Retinal pigment epithelial cell (primary cell): ENCODE measurements at regions not wholly inside any gene's neighbourhood (a gene's known extent, or its start where the extent isn't known, plus 50 kb on each side); places are given as distances from the start of the nearest gene placed in this dataset.

Experiments
- DNase-seq: peaks from one replicate; pipeline ENCODE4 v3.0.0-alpha.2; 2010; ENCODE audit warnings: low read depth
- H3K4me3 ChIP-seq: 2 replicates; pipeline ENCODE4 v1.5.1; 2011; ENCODE audit warnings: mild to moderate bottlenecking, low read length, control low read depth, moderate library complexity
- CTCF ChIP-seq: conservative IDR thresholded peaks from 2 replicates; pipeline ENCODE4 v1.5.1; 2011; ENCODE audit warnings: low read depth, low read length, control low read depth, inconsistent platforms

- TF ChIP-seq CTCF, result no peak
- DNase-seq, result no peak
- H3K4me3 ChIP-seq, result no peak overlapping the region
Observed at GRCh38 chr2:142665241-142665640, 212.2 kb upstream of the KYNU start.

GRCh38 chr2:142650601-142651000, 226.9 kb upstream of the KYNU start:
- DNase-seq, result no peak
- TF ChIP-seq CTCF, result no peak
- no peak overlapping the region for H3K4me3 ChIP-seq

- DNase-seq, result no peak
- no peak overlapping the region for H3K4me3 ChIP-seq
- TF ChIP-seq CTCF, result no peak
Observed at GRCh38 chr2:142649581-142649980, 227.9 kb upstream of the KYNU start.

GRCh38 chr2:142642650-142643049, 234.8 kb upstream of the KYNU start:
- no peak for TF ChIP-seq CTCF
- no peak for DNase-seq
- no peak overlapping the region for H3K4me3 ChIP-seq

- H3K4me3 ChIP-seq, result no peak overlapping the region
- no peak for DNase-seq
- no peak for TF ChIP-seq CTCF
Observed at GRCh38 chr2:142629193-142629592, 248.3 kb upstream of the KYNU start.

GRCh38 chr2:142621287-142621686, 256.2 kb upstream of the KYNU start:
- DNase-seq, result no peak
- H3K4me3 ChIP-seq, result no peak overlapping the region
- no peak for TF ChIP-seq CTCF

GRCh38 chr2:142617461-142617860, 260.0 kb upstream of the KYNU start:
- no peak for DNase-seq
- no peak overlapping the region for H3K4me3 ChIP-seq
- no peak for TF ChIP-seq CTCF
